GM23248 (cell line): ENCODE measurements at regions not wholly inside any gene's neighbourhood (a gene's known extent, or its start where the extent isn't known, plus 50 kb on each side); places are given as distances from the start of the nearest gene placed in this dataset.

ENCODE experiments used
- DNase-seq: peaks from one replicate; pipeline ENCODE4 v3.0.0-alpha.2; 2015
- H2AFZ ChIP-seq: fragments of 200-600 bp; sonication (generic); 2 replicates; pipeline ENCODE4 v1.6.1; 2016; ENCODE audit warnings: antibody characterized with exemption
- H3F3A ChIP-seq: fragments of 200-600 bp; sonication (generic); 2 replicates; pipeline ENCODE4 v1.6.1; 2016; ENCODE audit warnings: mild to moderate bottlenecking, antibody characterized with exemption, mixed run types; ENCODE audit not compliant: insufficient read depth
- H3K27ac ChIP-seq: fragments of 200-600 bp; sonication (generic); 2 replicates; pipeline ENCODE4 v1.5.1; 2016; ENCODE audit warnings: mild to moderate bottlenecking
- H3K27me3 ChIP-seq: fragments of 200-600 bp; sonication (generic); replicated peaks from 2 replicates; pipeline ENCODE4 v1.6.1; 2016; ENCODE audit warnings: mild to moderate bottlenecking; ENCODE audit not compliant: insufficient read depth
- H3K36me3 ChIP-seq: fragments of 200-600 bp; sonication (generic); 2 replicates; pipeline ENCODE4 v1.6.1; 2016; ENCODE audit warnings: low read depth, mild to moderate bottlenecking
- H3K4me1 ChIP-seq: fragments of 200-600 bp; sonication (generic); 2 replicates; pipeline ENCODE4 v1.6.1; 2016; ENCODE audit warnings: mild to moderate bottlenecking; ENCODE audit not compliant: insufficient read depth
- H3K4me2 ChIP-seq: fragments of 200-600 bp; sonication (generic); one replicate; pipeline ENCODE4 v1.6.1; 2016; ENCODE audit warnings: mild to moderate bottlenecking; ENCODE audit not compliant: unreplicated experiment
- H3K4me3 ChIP-seq: fragments of 200-600 bp; sonication (generic); 2 replicates; pipeline ENCODE4 v1.5.1; 2016; ENCODE audit warnings: mild to moderate bottlenecking
- H3K79me2 ChIP-seq: fragments of 200-600 bp; sonication (generic); 2 replicates; pipeline ENCODE4 v1.6.1; 2016; ENCODE audit warnings: mild to moderate bottlenecking; ENCODE audit not compliant: insufficient read depth
- H3K9ac ChIP-seq: fragments of 200-600 bp; sonication (generic); 2 replicates; pipeline ENCODE4 v1.6.1; 2016; ENCODE audit warnings: mild to moderate bottlenecking
- H3K9me2 ChIP-seq: fragments of 200-600 bp; sonication (generic); 2 replicates; pipeline ENCODE4 v1.6.1; 2016; ENCODE audit warnings: mixed run types, mild to moderate bottlenecking, moderate library complexity; ENCODE audit not compliant: insufficient read depth
- H3K9me3 ChIP-seq: fragments of 200-600 bp; sonication (generic); one replicate; pipeline ENCODE4 v1.6.1; 2017; ENCODE audit warnings: low read depth
- H4K20me1 ChIP-seq: fragments of 200-600 bp; sonication (generic); 2 replicates; pipeline ENCODE4 v1.6.0; 2016; ENCODE audit not compliant: insufficient read depth
- EZH2 ChIP-seq: fragments of 200-600 bp; sonication (generic); IDR thresholded peaks from 2 replicates; pipeline ENCODE4 v1.6.1; 2018; ENCODE audit warnings: antibody characterized with exemption, mild to moderate bottlenecking; ENCODE audit not compliant: insufficient read depth, poor library complexity, severe bottlenecking
- EZH2phosphoT487 ChIP-seq: fragments of 200-600 bp; sonication (generic); IDR thresholded peaks from 2 replicates; pipeline ENCODE4 v1.6.1; 2018; ENCODE audit warnings: antibody characterized with exemption, moderate library complexity, mild to moderate bottlenecking, low read depth; ENCODE audit not compliant: insufficient read depth
- WGBS, 2 experiments: methylation state at CpG; one replicate each; pipeline ENCODE4 v1.1.6; 2015 to 2017; ENCODE audit warnings: low lambda C conversion rate in 2 of 2, low coverage in 1 of 2; ENCODE audit errors: missing lambda C conversion rate in 2 of 2; 5-methylcytosine and 5-hydroxymethylcytosine counted together
- in situ Hi-C: fragments of 300-500 bp; cut with MboI; formaldehyde crosslinking; loops from 2 replicates; pipeline ENCODE4 v1.15.0; 2020

DNA sequence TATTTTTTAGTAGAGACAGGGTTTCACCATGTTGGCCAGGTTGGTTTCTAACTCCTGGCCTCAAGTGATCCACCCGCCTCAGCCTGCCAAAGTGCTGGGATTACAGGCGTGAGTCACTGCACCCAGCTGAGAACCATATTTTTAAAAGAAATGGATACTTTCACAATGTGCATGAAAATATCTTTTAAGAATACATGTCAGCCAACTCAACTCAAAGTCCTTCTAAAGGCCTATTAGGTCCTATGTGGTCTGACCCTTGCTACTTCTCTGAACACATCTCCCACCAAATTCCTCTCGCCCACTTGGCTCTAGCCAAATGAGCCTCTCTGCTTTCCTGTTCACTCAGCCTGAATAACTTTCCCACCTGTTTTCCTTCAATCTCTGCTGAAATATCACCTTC, 119.6 kb downstream of the MTX2 start:
- H2AFZ ChIP-seq, result no peak overlapping the region
- TF ChIP-seq EZH2 (no peak), EZH2phosphoT487 (no peak)
- no peak overlapping the region for H3K9ac ChIP-seq
- peaks cover 15% of the 10 kb centered on the region for H3K4me1 ChIP-seq
- no peak overlapping the region for H3K4me3 ChIP-seq
- no peaks in the 10 kb centered on the region for H3K36me3 ChIP-seq
- H3K79me2 ChIP-seq, result no peaks in the 10 kb centered on the region
- H3K27ac ChIP-seq, result no peak overlapping the region
- in situ Hi-C loops, result no loop called here
- H3K9me2 ChIP-seq, result no peaks in the 10 kb centered on the region
- 82 to 88% methylated on average over 3 of the region's 3 CpGs for WGBS, 2 experiments
- no peaks in the 10 kb centered on the region for H4K20me1 ChIP-seq
- no peak overlapping the region for H3K4me2 ChIP-seq
- DNase-seq, result peak; percentile 16
- peaks cover 6% of the 10 kb centered on the region; the same call in 1 of the 2 replicates for H3F3A ChIP-seq
- no peaks in the 10 kb centered on the region for H3K9me3 ChIP-seq
- H3K27me3 ChIP-seq, result no peaks in the 10 kb centered on the region

GRCh38 chr2:176390276-176391147, 121.3 kb downstream of the MTX2 start:
- in situ Hi-C loops, result no loop called here
- peak; percentile 51 for DNase-seq

DNA sequence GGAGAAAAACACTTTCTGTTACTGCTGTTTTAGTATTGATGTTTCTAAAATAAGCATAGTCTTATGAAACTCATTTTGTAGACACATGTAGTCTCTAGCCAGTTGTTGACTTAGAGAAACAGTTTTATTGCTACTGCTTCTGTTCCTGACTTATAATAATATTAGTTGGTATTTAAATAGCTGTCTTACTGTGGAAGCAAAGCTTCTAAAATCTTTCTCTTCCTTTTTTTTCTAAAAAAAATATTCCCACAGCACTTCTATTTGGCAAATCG, 121.8 kb downstream of the MTX2 start:
- H3F3A ChIP-seq, result peaks cover 6% of the 10 kb centered on the region; the same call in 1 of the 2 replicates
- peak overlapping the region; percentile 31; the same call in 1 of the 2 replicates for H2AFZ ChIP-seq
- H4K20me1 ChIP-seq, result no peaks in the 10 kb centered on the region
- H3K4me3 ChIP-seq, result no peak overlapping the region
- H3K79me2 ChIP-seq, result no peaks in the 10 kb centered on the region
- H3K27me3 ChIP-seq, result no peaks in the 10 kb centered on the region
- no peak overlapping the region for H3K4me2 ChIP-seq
- H3K9ac ChIP-seq, result no peak overlapping the region
- no peak for DNase-seq
- 96 to 97% methylated on average over 1 of the region's 1 CpG for WGBS, 2 experiments
- H3K9me2 ChIP-seq, result no peaks in the 10 kb centered on the region
- in situ Hi-C loops, result no loop called here
- no peaks in the 10 kb centered on the region for H3K36me3 ChIP-seq
- no peaks in the 10 kb centered on the region for H3K9me3 ChIP-seq
- H3K4me1 ChIP-seq, result peaks cover 15% of the 10 kb centered on the region
- TF ChIP-seq EZH2 (no peak), EZH2phosphoT487 (no peak)
- no peak overlapping the region for H3K27ac ChIP-seq

More at GRCh38 chr2:176390276-176391147, 121.3 kb downstream of the MTX2 start:
- Histone ChIP-seq H3K9me3 (no peaks in the 10 kb centered on the region), H3K4me3 (no peak overlapping the region), H2AFZ (peak overlapping the region; percentile 31; the same call in 1 of the 2 replicates), H3K36me3 (no peaks in the 10 kb centered on the region), H3K27ac (no peak overlapping the region), H3F3A (peaks cover 6% of the 10 kb centered on the region; the same call in 1 of the 2 replicates), H3K4me1 (peaks cover 15% of the 10 kb centered on the region), H3K27me3 (no peaks in the 10 kb centered on the region), H3K9me2 (no peaks in the 10 kb centered on the region), H4K20me1 (no peaks in the 10 kb centered on the region), H3K79me2 (no peaks in the 10 kb centered on the region), H3K9ac (no peak overlapping the region), H3K4me2 (peak overlapping the region; percentile 17)
- TF ChIP-seq EZH2phosphoT487 (no peak), EZH2 (no peak)
- WGBS, 2 experiments, result 32 to 37% methylated on average over 5 of the region's 5 CpGs

- Histone ChIP-seq H3K79me2 (no peaks in the 10 kb centered on the region), H2AFZ (no peak overlapping the region), H4K20me1 (no peaks in the 10 kb centered on the region), H3K9me2 (no peaks in the 10 kb centered on the region), H3K36me3 (no peaks in the 10 kb centered on the region), H3K4me2 (no peak overlapping the region), H3K4me3 (no peak overlapping the region), H3F3A (peaks cover 6% of the 10 kb centered on the region; the same call in 1 of the 2 replicates), H3K9me3 (no peaks in the 10 kb centered on the region), H3K27ac (no peak overlapping the region), H3K9ac (no peak overlapping the region), H3K4me1 (peaks cover 15% of the 10 kb centered on the region), H3K27me3 (no peaks in the 10 kb centered on the region)
- no peak for TF ChIP-seq EZH2
- TF ChIP-seq EZH2phosphoT487, result no peak
- 80 to 85% methylated on average over 6 of the region's 6 CpGs for WGBS, 2 experiments
- no peak for DNase-seq
- in situ Hi-C loops, result no loop called here
These were observed 123.0 kb downstream of the MTX2 start for GRCh38 chr2:176392249-176392648.
